GM12878 (cell line): ENCODE measurements at regions not wholly inside any gene's neighbourhood (a gene's known extent, or its start where the extent isn't known, plus 50 kb on each side); places are given as distances from the start of the nearest gene placed in this dataset.

Experiments
- ATAC-seq: fragments of 200-7000 bp; cut with Tn5 transposase; 3 replicates; pipeline ENCODE4 v1.9.1; 2020; ENCODE audit warnings: mild to moderate bottlenecking, moderate library complexity
- BruUV-seq: library from RNA; stranded (reverse); fragments of 400-500 nt; replicated peaks from 2 replicates; lab custom pipeline; 2021; lab: Mats Ljungman, UMichigan
- CTCF ChIA-PET: fragments of 300-600 bp; sonication (Branson Sonifier 250); formaldehyde crosslinking; extraction: SDS; loops from one replicate; lab custom pipeline; 2021; ENCODE audit warnings: inconsistent platforms; lab: Yijun Ruan, JAX
- POLR2A ChIA-PET: fragments of 350-600 bp; formaldehyde crosslinking; extraction: SDS; loops from one replicate; lab custom pipeline; 2021; ENCODE audit warnings: inconsistent platforms; lab: Charles Lee
- RAD21 ChIA-PET: fragments of 300-600 bp; sonication (Branson Sonifier 250); formaldehyde crosslinking; loops from one replicate; lab custom pipeline; 2023; ENCODE audit warnings: antibody characterized with exemption; ENCODE audit not compliant: unreplicated experiment; lab: Charles Lee
- SMC1A ChIA-PET: fragments of 300-600 bp; sonication (Branson Sonifier 250); formaldehyde crosslinking; loops from one replicate; lab custom pipeline; 2023; ENCODE audit not compliant: unreplicated experiment, uncharacterized antibody; lab: Charles Lee
- DNase-seq: peaks from one replicate; pipeline ENCODE4 v3.0.0-alpha.2; 2011; ENCODE audit warnings: low read depth, low spot score
- FAIRE-seq: peaks from 3 replicates; lab custom pipeline; 2011; peaks lifted over from hg19 to GRCh38; lab: Jason Lieb, UNC
- H2AFZ ChIP-seq: 2 replicates; pipeline ENCODE4 v1.6.0; 2011; ENCODE audit warnings: low read depth, low read length, control low read depth; ENCODE audit not compliant: control insufficient read depth
- H3K27ac ChIP-seq: 2 replicates; pipeline ENCODE4 v1.5.1; 2011; ENCODE audit warnings: control low read depth; ENCODE audit not compliant: control insufficient read depth, insufficient read depth
- H3K27me3 ChIP-seq, 2 experiments: replicated peaks in 1 of 2; 2 replicates each; pipeline versions ENCODE4 v1.6.0 to v1.6.1; 2011; ENCODE audit warnings: low read length in 1 of 2; ENCODE audit not compliant: control insufficient read depth in 2 of 2, insufficient read depth in 2 of 2
- H3K36me3 ChIP-seq, 2 experiments: 2 replicates each; pipeline ENCODE4 v1.5.1; 2011; ENCODE audit warnings: low read length in 1 of 2; ENCODE audit not compliant: control insufficient read depth in 2 of 2, insufficient read depth in 2 of 2
- H3K4me1 ChIP-seq: 2 replicates; pipeline ENCODE4 v1.6.1; 2011; ENCODE audit warnings: mild to moderate bottlenecking, low read length, moderate library complexity, mixed read lengths; ENCODE audit not compliant: control insufficient read depth, insufficient read depth
- H3K4me2 ChIP-seq: 2 replicates; pipeline ENCODE4 v1.6.0; 2011; ENCODE audit warnings: control low read depth; ENCODE audit not compliant: control insufficient read depth, insufficient read depth
- H3K4me3 ChIP-seq: fragments of 200-600 bp; sonication (generic); 2 replicates; pipeline ENCODE4 v1.5.1; 2016
- H3K79me2 ChIP-seq: 2 replicates; pipeline ENCODE4 v1.6.0; 2011; ENCODE audit warnings: low read length; ENCODE audit not compliant: control insufficient read depth, insufficient read depth
- H3K9ac ChIP-seq: 2 replicates; pipeline ENCODE4 v1.8.0; 2011; ENCODE audit warnings: low read length, control low read depth, mixed read lengths; ENCODE audit not compliant: control insufficient read depth, insufficient read depth
- H3K9me3 ChIP-seq: replicated peaks from 3 replicates; pipeline ENCODE4 v1.5.1; 2011; ENCODE audit warnings: mild to moderate bottlenecking, low read length; ENCODE audit not compliant: control insufficient read depth, insufficient read depth
- H4K20me1 ChIP-seq: 2 replicates; pipeline ENCODE4 v1.6.0; 2011; ENCODE audit not compliant: control insufficient read depth, insufficient read depth
- ATF7 ChIP-seq: fragments of 450-650 bp; IDR thresholded peaks from 2 replicates; pipeline ENCODE4 v1.6.1; 2016; ENCODE audit warnings: low read depth, mild to moderate bottlenecking
- BMI1 ChIP-seq: fragments of 450-650 bp; IDR thresholded peaks from 2 replicates; pipeline ENCODE4 v1.6.1; 2016; ENCODE audit warnings: mild to moderate bottlenecking, moderate library complexity, borderline replicate concordance
- MEF2A ChIP-seq: IDR thresholded peaks from 2 replicates; pipeline ENCODE4 v1.6.1; 2011; ENCODE audit warnings: low read depth, mild to moderate bottlenecking, low read length, moderate library complexity; ENCODE audit not compliant: insufficient read depth
- MEF2B ChIP-seq: fragments of 450-650 bp; IDR thresholded peaks from 2 replicates; pipeline ENCODE4 v1.6.1; 2018; ENCODE audit warnings: mild to moderate bottlenecking, moderate library complexity; ENCODE audit not compliant: partially characterized antibody, poor library complexity, severe bottlenecking
- NBN ChIP-seq: fragments of 450-650 bp; IDR thresholded peaks from 2 replicates; pipeline ENCODE4 v1.6.1; 2016
- NFXL1 ChIP-seq: fragments of 450-650 bp; IDR thresholded peaks from 2 replicates; pipeline ENCODE4 v1.6.1; 2017; ENCODE audit warnings: antibody characterized with exemption, mild to moderate bottlenecking, borderline replicate concordance
- RBBP5 ChIP-seq: fragments of 200-600 bp; sonication (generic); conservative IDR thresholded peaks from 2 replicates; pipeline ENCODE4 v1.6.1; 2016
- SUZ12 ChIP-seq: fragments of 200-600 bp; sonication (generic); IDR thresholded peaks from one replicate; pipeline ENCODE4 v1.6.1; 2018; ENCODE audit warnings: antibody characterized with exemption, mild to moderate bottlenecking; ENCODE audit not compliant: unreplicated experiment
- TARDBP ChIP-seq: IDR thresholded peaks from 2 replicates; pipeline ENCODE4 v1.6.1; 2016; ENCODE audit warnings: borderline replicate concordance
- TCF3 ChIP-seq: IDR thresholded peaks from 2 replicates; pipeline ENCODE4 v1.6.1; 2012; ENCODE audit warnings: low read depth, mild to moderate bottlenecking, low read length, borderline replicate concordance; ENCODE audit not compliant: insufficient read depth
- TCF7 ChIP-seq: IDR thresholded peaks from 2 replicates; pipeline ENCODE4 v1.6.1; 2014; ENCODE audit warnings: antibody characterized with exemption, borderline replicate concordance
- YY1 ChIP-seq: IDR thresholded peaks from 2 replicates; pipeline ENCODE4 v1.6.1; 2011; ENCODE audit warnings: low read depth, mild to moderate bottlenecking, low read length
- WGBS: methylation state at CpG from one replicate; pipeline ENCODE4 v1.1.6; 2016; ENCODE audit warnings: low lambda C conversion rate; ENCODE audit not compliant: insufficient replicate concordance, insufficient coverage; ENCODE audit errors: missing lambda C conversion rate; 5-methylcytosine and 5-hydroxymethylcytosine counted together
- in situ Hi-C: fragments of 300-500 bp; cut with MboI; formaldehyde crosslinking; loops from 9 replicates; pipeline ENCODE4 v1.14.3; 2018; ENCODE audit warnings: mixed read lengths
- intact Hi-C: fragments of 100-400 bp; cut with micrococcal nuclease; formaldehyde crosslinking; loops from one replicate; pipeline ENCODE4 v1.14.2; 2022; ENCODE audit not compliant: unreplicated experiment
- TF ChIP-seq, protein P1 (sequence below): fragments of 150-350 bp; IDR thresholded peaks from 2 replicates; pipeline ENCODE4 v1.6.1; 2016; ENCODE audit warnings: low read depth, low read length
- TF ChIP-seq, protein P2 (sequence below): IDR thresholded peaks from 2 replicates; pipeline ENCODE4 v1.6.1; 2011; ENCODE audit warnings: borderline replicate concordance, low read depth, mild to moderate bottlenecking, moderate library complexity, low read length; ENCODE audit not compliant: insufficient read depth, poor library complexity, severe bottlenecking
- TF ChIP-seq, protein P3 (sequence below): IDR thresholded peaks from 2 replicates; pipeline ENCODE4 v1.6.1; 2012; ENCODE audit warnings: low read length, inconsistent platforms

DNA sequence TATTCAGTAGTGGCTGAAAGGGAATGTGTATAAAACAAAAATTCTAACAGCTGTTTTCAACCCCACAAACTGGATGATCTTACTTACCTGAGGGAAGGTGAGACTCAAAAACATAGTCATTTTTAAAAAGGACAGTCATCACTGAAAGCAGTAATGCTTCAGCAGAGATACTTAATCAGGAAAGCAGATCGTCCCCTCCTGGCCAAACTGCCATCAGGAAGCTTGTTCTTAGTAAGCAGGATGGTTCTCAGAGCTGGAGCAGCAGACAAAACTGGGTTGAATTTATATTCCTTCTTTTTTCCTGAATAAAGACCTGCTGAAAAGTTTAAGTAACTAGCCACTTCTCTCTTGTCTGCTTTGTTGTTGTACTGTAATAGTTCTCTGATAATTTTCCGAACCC is 1156.5 kb downstream of the OLFM4 start (continued):
- TF ChIP-seq, protein P1, sequence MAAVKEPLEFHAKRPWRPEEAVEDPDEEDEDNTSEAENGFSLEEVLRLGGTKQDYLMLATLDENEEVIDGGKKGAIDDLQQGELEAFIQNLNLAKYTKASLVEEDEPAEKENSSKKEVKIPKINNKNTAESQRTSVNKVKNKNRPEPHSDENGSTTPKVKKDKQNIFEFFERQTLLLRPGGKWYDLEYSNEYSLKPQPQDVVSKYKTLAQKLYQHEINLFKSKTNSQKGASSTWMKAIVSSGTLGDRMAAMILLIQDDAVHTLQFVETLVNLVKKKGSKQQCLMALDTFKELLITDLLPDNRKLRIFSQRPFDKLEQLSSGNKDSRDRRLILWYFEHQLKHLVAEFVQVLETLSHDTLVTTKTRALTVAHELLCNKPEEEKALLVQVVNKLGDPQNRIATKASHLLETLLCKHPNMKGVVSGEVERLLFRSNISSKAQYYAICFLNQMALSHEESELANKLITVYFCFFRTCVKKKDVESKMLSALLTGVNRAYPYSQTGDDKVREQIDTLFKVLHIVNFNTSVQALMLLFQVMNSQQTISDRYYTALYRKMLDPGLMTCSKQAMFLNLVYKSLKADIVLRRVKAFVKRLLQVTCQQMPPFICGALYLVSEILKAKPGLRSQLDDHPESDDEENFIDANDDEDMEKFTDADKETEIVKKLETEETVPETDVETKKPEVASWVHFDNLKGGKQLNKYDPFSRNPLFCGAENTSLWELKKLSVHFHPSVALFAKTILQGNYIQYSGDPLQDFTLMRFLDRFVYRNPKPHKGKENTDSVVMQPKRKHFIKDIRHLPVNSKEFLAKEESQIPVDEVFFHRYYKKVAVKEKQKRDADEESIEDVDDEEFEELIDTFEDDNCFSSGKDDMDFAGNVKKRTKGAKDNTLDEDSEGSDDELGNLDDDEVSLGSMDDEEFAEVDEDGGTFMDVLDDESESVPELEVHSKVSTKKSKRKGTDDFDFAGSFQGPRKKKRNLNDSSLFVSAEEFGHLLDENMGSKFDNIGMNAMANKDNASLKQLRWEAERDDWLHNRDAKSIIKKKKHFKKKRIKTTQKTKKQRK, result no peak
- TF ChIP-seq ATF7 (no peak), TCF7 (no peak)

DNA sequence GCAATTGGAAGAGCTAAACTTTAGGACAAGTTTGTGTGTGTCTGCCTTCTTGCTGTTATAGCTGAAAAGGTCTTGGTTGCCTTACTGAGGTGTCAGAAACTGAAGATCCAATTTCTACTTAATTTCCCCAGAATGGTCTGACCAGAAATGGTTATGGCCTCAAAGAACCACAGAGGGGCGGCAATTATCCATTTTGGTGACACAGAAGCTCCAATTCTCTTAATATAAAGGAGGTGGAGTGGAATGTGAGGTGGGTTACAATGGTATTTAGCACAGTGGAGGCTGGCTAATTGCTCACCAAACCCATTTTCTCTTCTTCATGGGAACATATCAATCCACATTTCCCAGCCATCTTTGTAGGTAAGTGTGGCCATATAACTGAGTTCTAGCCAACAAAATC is 1157.2 kb downstream of the OLFM4 start:
- FAIRE-seq, result no peak
- Histone ChIP-seq H3K79me2 (no peaks in the 10 kb centered on the region), H3K27ac (no peak overlapping the region), H3K9me3 (no peaks in the 10 kb centered on the region; the same call in 2 of the 3 replicates), H3K36me3 (no peaks in the 10 kb centered on the region), H3K9ac (no peak overlapping the region), H3K27me3 (no peaks in the 10 kb centered on the region), H4K20me1 (no peaks in the 10 kb centered on the region), H3K4me2 (no peak overlapping the region), H3K4me1 (no peaks in the 10 kb centered on the region), H3K4me3 (no peak overlapping the region), H2AFZ (no peak overlapping the region)
- ChIA-PET RAD21 (no interaction called here), POLR2A (no interaction called here), SMC1A (no interaction called here), CTCF (interaction anchor here (1.9 kb wide), 1 partner anchor 8 kb away, joined by 6 read pairs; no protein-coding TSS in a partner anchor)
- intact Hi-C loops, result no loop called here
- ATAC-seq, result no peak
- BruUV-seq, result no TSS peak
- 0% methylated on average over 1 of the region's 1 CpG for WGBS
- in situ Hi-C loops, result no loop called here
- no peak for DNase-seq
- TF ChIP-seq MEF2B (no peak), YY1 (no peak), ATF7 (no peak), SUZ12 (no peak), NFXL1 (no peak), TARDBP (no peak), TCF3 (no peak), RBBP5 (no peak), BMI1 (no peak), NBN (no peak), MEF2A (no peak)
- TF ChIP-seq, protein P2, sequence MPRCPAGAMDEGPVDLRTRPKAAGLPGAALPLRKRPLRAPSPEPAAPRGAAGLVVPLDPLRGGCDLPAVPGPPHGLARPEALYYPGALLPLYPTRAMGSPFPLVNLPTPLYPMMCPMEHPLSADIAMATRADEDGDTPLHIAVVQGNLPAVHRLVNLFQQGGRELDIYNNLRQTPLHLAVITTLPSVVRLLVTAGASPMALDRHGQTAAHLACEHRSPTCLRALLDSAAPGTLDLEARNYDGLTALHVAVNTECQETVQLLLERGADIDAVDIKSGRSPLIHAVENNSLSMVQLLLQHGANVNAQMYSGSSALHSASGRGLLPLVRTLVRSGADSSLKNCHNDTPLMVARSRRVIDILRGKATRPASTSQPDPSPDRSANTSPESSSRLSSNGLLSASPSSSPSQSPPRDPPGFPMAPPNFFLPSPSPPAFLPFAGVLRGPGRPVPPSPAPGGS, result no peak
- TF ChIP-seq, protein P3, sequence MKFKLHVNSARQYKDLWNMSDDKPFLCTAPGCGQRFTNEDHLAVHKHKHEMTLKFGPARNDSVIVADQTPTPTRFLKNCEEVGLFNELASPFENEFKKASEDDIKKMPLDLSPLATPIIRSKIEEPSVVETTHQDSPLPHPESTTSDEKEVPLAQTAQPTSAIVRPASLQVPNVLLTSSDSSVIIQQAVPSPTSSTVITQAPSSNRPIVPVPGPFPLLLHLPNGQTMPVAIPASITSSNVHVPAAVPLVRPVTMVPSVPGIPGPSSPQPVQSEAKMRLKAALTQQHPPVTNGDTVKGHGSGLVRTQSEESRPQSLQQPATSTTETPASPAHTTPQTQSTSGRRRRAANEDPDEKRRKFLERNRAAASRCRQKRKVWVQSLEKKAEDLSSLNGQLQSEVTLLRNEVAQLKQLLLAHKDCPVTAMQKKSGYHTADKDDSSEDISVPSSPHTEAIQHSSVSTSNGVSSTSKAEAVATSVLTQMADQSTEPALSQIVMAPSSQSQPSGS, result no peak
